ENCODE measurements at regions not wholly inside any gene's neighbourhood (a gene's known extent, or its start where the extent isn't known, plus 50 kb on each side); places are given as distances from the start of the nearest gene placed in this dataset.
"Not testable (repeated sequence)": the region's sequence is repeated elsewhere in the genome, so short reads cannot be mapped to it uniquely, and the experiment has no call there.

- Histone ChIP-seq H3K9ac (ENCODE audit: low read length in 5 of 5) (no peak overlapping the region), H3K4me1 (ENCODE audit: control insufficient read depth in 5 of 5, insufficient read depth in 5 of 5, low read length in 5 of 5) (peaks cover 0 to 8% (median 5%) of the 10 kb centered on the region in 5 donors), H3K9me3 (ENCODE audit: control insufficient read depth in 5 of 5, low read length in 5 of 5) (no peaks in the 10 kb centered on the region), H3K27ac (ENCODE audit: low read depth, low read length) (no peak overlapping the region), H3K27me3 (ENCODE audit: control insufficient read depth in 5 of 5, insufficient read depth in 4 of 5, low read length in 5 of 5) (no peaks in the 10 kb centered on the region), H3K4me3 (ENCODE audit: low read depth in 1 of 5, low read length in 5 of 5) (no peak overlapping the region), H3K36me3 (ENCODE audit: control insufficient read depth in 5 of 5, insufficient read depth in 5 of 5, low read length in 5 of 5) (peaks cover 0 to 8% (median 2%) of the 10 kb centered on the region in 5 donors)
Measured at GRCh38 chr10:45550903-45551786, 121.4 kb downstream of the ZFAND4 start.

- H3K9me3 ChIP-seq (ENCODE audit: control insufficient read depth in 5 of 5, low read length in 5 of 5), result no peaks in the 10 kb centered on the region
- H3K27me3 ChIP-seq (ENCODE audit: control insufficient read depth in 5 of 5, insufficient read depth in 4 of 5, low read length in 5 of 5), result no peaks in the 10 kb centered on the region
- H3K4me3 ChIP-seq (ENCODE audit: low read depth in 1 of 5, low read length in 5 of 5), result no peak overlapping the region
- no peaks in the 10 kb centered on the region for H3K4me1 ChIP-seq (ENCODE audit: control insufficient read depth in 5 of 5, insufficient read depth in 5 of 5, low read length in 5 of 5)
- peaks cover 0 to 8% (median 2%) of the 10 kb centered on the region in 5 donors for H3K36me3 ChIP-seq (ENCODE audit: control insufficient read depth in 5 of 5, insufficient read depth in 5 of 5, low read length in 5 of 5)
- H3K27ac ChIP-seq (ENCODE audit: low read depth, low read length), result no peak overlapping the region
- H3K9ac ChIP-seq (ENCODE audit: low read length in 5 of 5), result no peak overlapping the region
Measured at GRCh38 chr10:45548068-45548467, 124.5 kb downstream of the ZFAND4 start.

- H3K27me3 ChIP-seq (ENCODE audit: control insufficient read depth in 5 of 5, insufficient read depth in 4 of 5, low read length in 5 of 5), result no peaks in the 10 kb centered on the region
- H3K36me3 ChIP-seq (ENCODE audit: control insufficient read depth in 5 of 5, insufficient read depth in 5 of 5, low read length in 5 of 5), result peaks cover 0 to 8% (median 2%) of the 10 kb centered on the region in 5 donors
- no peak overlapping the region for H3K27ac ChIP-seq (ENCODE audit: low read depth, low read length)
- no peaks in the 10 kb centered on the region for H3K9me3 ChIP-seq (ENCODE audit: control insufficient read depth in 5 of 5, low read length in 5 of 5)
- no peak overlapping the region for H3K4me3 ChIP-seq (ENCODE audit: low read depth in 1 of 5, low read length in 5 of 5)
- no peaks in the 10 kb centered on the region for H3K4me1 ChIP-seq (ENCODE audit: control insufficient read depth in 5 of 5, insufficient read depth in 5 of 5, low read length in 5 of 5)
- no peak overlapping the region for H3K9ac ChIP-seq (ENCODE audit: low read length in 5 of 5)
Measured at GRCh38 chr10:45547207-45547606, 125.4 kb downstream of the ZFAND4 start.

- Histone ChIP-seq H3K4me3 (ENCODE audit: low read depth in 1 of 5, low read length in 5 of 5) (no peak overlapping the region), H3K9me3 (ENCODE audit: control insufficient read depth in 5 of 5, low read length in 5 of 5) (no peaks in the 10 kb centered on the region), H3K27me3 (ENCODE audit: control insufficient read depth in 5 of 5, insufficient read depth in 4 of 5, low read length in 5 of 5) (no peaks in the 10 kb centered on the region), H3K27ac (ENCODE audit: low read depth, low read length) (no peak overlapping the region), H3K4me1 (ENCODE audit: control insufficient read depth in 5 of 5, insufficient read depth in 5 of 5, low read length in 5 of 5) (no peaks in the 10 kb centered on the region), H3K36me3 (ENCODE audit: control insufficient read depth in 5 of 5, insufficient read depth in 5 of 5, low read length in 5 of 5) (peaks cover 0 to 6% (median 2%) of the 10 kb centered on the region in 5 donors), H3K9ac (ENCODE audit: low read length in 5 of 5) (no peak overlapping the region)
Measured at GRCh38 chr10:45545150-45545549, 127.4 kb downstream of the ZFAND4 start.

- no peak overlapping the region for H3K9ac ChIP-seq (ENCODE audit: low read length in 5 of 5)
- H3K36me3 ChIP-seq (ENCODE audit: control insufficient read depth in 5 of 5, insufficient read depth in 5 of 5, low read length in 5 of 5), result peaks cover 0 to 4% (median under 1%) of the 10 kb centered on the region in 5 donors
- H3K9me3 ChIP-seq (ENCODE audit: control insufficient read depth in 5 of 5, low read length in 5 of 5), result no peaks in the 10 kb centered on the region
- H3K4me1 ChIP-seq (ENCODE audit: control insufficient read depth in 5 of 5, insufficient read depth in 5 of 5, low read length in 5 of 5), result no peaks in the 10 kb centered on the region
- no peak overlapping the region for H3K4me3 ChIP-seq (ENCODE audit: low read depth in 1 of 5, low read length in 5 of 5)
- no peaks in the 10 kb centered on the region for H3K27me3 ChIP-seq (ENCODE audit: control insufficient read depth in 5 of 5, insufficient read depth in 4 of 5, low read length in 5 of 5)
- no peak overlapping the region for H3K27ac ChIP-seq (ENCODE audit: low read depth, low read length)
Measured at GRCh38 chr10:45544191-45544590, 128.4 kb downstream of the ZFAND4 start.

GRCh38 chr10:45541032-45541431, 131.5 kb downstream of the ZFAND4 start:
- not testable (repeated sequence) for H3K27me3 ChIP-seq (ENCODE audit: control insufficient read depth in 5 of 5, insufficient read depth in 4 of 5, low read length in 5 of 5); H3K9me3 ChIP-seq (ENCODE audit: control insufficient read depth in 5 of 5, low read length in 5 of 5); H3K36me3 ChIP-seq (ENCODE audit: control insufficient read depth in 5 of 5, insufficient read depth in 5 of 5, low read length in 5 of 5); H3K27ac ChIP-seq (ENCODE audit: low read depth, low read length); H3K4me3 ChIP-seq (ENCODE audit: low read depth in 1 of 5, low read length in 5 of 5); H3K4me1 ChIP-seq (ENCODE audit: control insufficient read depth in 5 of 5, insufficient read depth in 5 of 5, low read length in 5 of 5); H3K9ac ChIP-seq (ENCODE audit: low read length in 5 of 5)

- H3K27ac ChIP-seq (ENCODE audit: low read depth, low read length); H3K27me3 ChIP-seq (ENCODE audit: control insufficient read depth in 5 of 5, insufficient read depth in 4 of 5, low read length in 5 of 5); H3K9me3 ChIP-seq (ENCODE audit: control insufficient read depth in 5 of 5, low read length in 5 of 5); H3K4me3 ChIP-seq (ENCODE audit: low read depth in 1 of 5, low read length in 5 of 5); H3K36me3 ChIP-seq (ENCODE audit: control insufficient read depth in 5 of 5, insufficient read depth in 5 of 5, low read length in 5 of 5); H3K9ac ChIP-seq (ENCODE audit: low read length in 5 of 5); H3K4me1 ChIP-seq (ENCODE audit: control insufficient read depth in 5 of 5, insufficient read depth in 5 of 5, low read length in 5 of 5): not testable (repeated sequence)
Measured at GRCh38 chr10:45540589-45540988, 132.0 kb downstream of the ZFAND4 start.

- not testable (repeated sequence) for H3K27me3 ChIP-seq (ENCODE audit: control insufficient read depth in 5 of 5, insufficient read depth in 4 of 5, low read length in 5 of 5); H3K4me1 ChIP-seq (ENCODE audit: control insufficient read depth in 5 of 5, insufficient read depth in 5 of 5, low read length in 5 of 5); H3K9me3 ChIP-seq (ENCODE audit: control insufficient read depth in 5 of 5, low read length in 5 of 5); H3K36me3 ChIP-seq (ENCODE audit: control insufficient read depth in 5 of 5, insufficient read depth in 5 of 5, low read length in 5 of 5); H3K4me3 ChIP-seq (ENCODE audit: low read depth in 1 of 5, low read length in 5 of 5); H3K9ac ChIP-seq (ENCODE audit: low read length in 5 of 5); H3K27ac ChIP-seq (ENCODE audit: low read depth, low read length)
Measured at GRCh38 chr10:45539569-45539968, 133.0 kb downstream of the ZFAND4 start.

GRCh38 chr10:45534572-45534971, 138.0 kb downstream of the ZFAND4 start:
- no peak overlapping the region for H3K9ac ChIP-seq (ENCODE audit: low read length in 5 of 5)

GRCh38 chr10:45532480-45532879, 140.1 kb downstream of the ZFAND4 start:
- Histone ChIP-seq H3K4me1 (ENCODE audit: control insufficient read depth in 5 of 5, insufficient read depth in 5 of 5, low read length in 5 of 5) (peaks cover 0 to 4% (median 0%) of the 10 kb centered on the region in 5 donors), H3K9me3 (ENCODE audit: control insufficient read depth in 5 of 5, low read length in 5 of 5) (no peaks in the 10 kb centered on the region), H3K9ac (ENCODE audit: low read length in 5 of 5) (no peak overlapping the region), H3K27me3 (ENCODE audit: control insufficient read depth in 5 of 5, insufficient read depth in 4 of 5, low read length in 5 of 5) (no peaks in the 10 kb centered on the region), H3K4me3 (ENCODE audit: low read depth in 1 of 5, low read length in 5 of 5) (no peak overlapping the region), H3K36me3 (ENCODE audit: control insufficient read depth in 5 of 5, insufficient read depth in 5 of 5, low read length in 5 of 5) (peaks cover 0 to 9% (median 7%) of the 10 kb centered on the region in 5 donors), H3K27ac (ENCODE audit: low read depth, low read length) (no peak overlapping the region)

More at GRCh38 chr10:45534572-45534971, 138.0 kb downstream of the ZFAND4 start:
- H3K36me3 ChIP-seq (ENCODE audit: control insufficient read depth in 5 of 5, insufficient read depth in 5 of 5, low read length in 5 of 5), result peaks cover 0 to 9% (median 7%) of the 10 kb centered on the region in 5 donors
- peaks cover 0 to 4% (median 0%) of the 10 kb centered on the region in 5 donors for H3K4me1 ChIP-seq (ENCODE audit: control insufficient read depth in 5 of 5, insufficient read depth in 5 of 5, low read length in 5 of 5)
- H3K27me3 ChIP-seq (ENCODE audit: control insufficient read depth in 5 of 5, insufficient read depth in 4 of 5, low read length in 5 of 5), result no peaks in the 10 kb centered on the region
- H3K4me3 ChIP-seq (ENCODE audit: low read depth in 1 of 5, low read length in 5 of 5), result no peak overlapping the region
- no peaks in the 10 kb centered on the region for H3K9me3 ChIP-seq (ENCODE audit: control insufficient read depth in 5 of 5, low read length in 5 of 5)
- no peak overlapping the region for H3K27ac ChIP-seq (ENCODE audit: low read depth, low read length)
